HCT116 (cell line): ENCODE measurements at regions not wholly inside any gene's neighbourhood (a gene's known extent, or its start where the extent isn't known, plus 50 kb on each side); places are given as distances from the start of the nearest gene placed in this dataset.

ENCODE experiments used
- ATAC-seq: fragments of 200-7000 bp; cut with Tn5 transposase; 2 replicates; pipeline ENCODE4 v1.9.1; 2020; ENCODE audit warnings: mild to moderate bottlenecking, moderate library complexity
- BruUV-seq: library from RNA; stranded (reverse); fragments of 400-500 nt; replicated peaks from 2 replicates; lab custom pipeline; 2021; lab: Mats Ljungman, UMichigan
- CTCF ChIA-PET: fragments of 300-600 bp; sonication (Branson Sonifier 250); formaldehyde crosslinking; loops from one replicate; lab custom pipeline; 2021; ENCODE audit warnings: antibody characterized with exemption; lab: Charles Lee
- POLR2A ChIA-PET: fragments of 300-600, 350-600 bp; sonication (Branson Sonifier 250); formaldehyde crosslinking; loops from one replicate; lab custom pipeline; 2021; ENCODE audit warnings: antibody characterized with exemption; lab: Charles Lee
- RAD21 ChIA-PET, 2 experiments: fragments of 300-600 bp; sonication (Branson Sonifier 250); formaldehyde crosslinking; loops; one replicate each; lab custom pipeline; 2023; ENCODE audit warnings: low total read pairs in 2 of 2; ENCODE audit not compliant: uncharacterized antibody in 2 of 2, unreplicated experiment in 2 of 2, low non-redundant PET in 1 of 2; lab: Charles Lee
- DNase-seq: peaks from one replicate; pipeline ENCODE4 v3.0.0-alpha.2; 2010; ENCODE audit warnings: low read depth, low spot score
- H2AFZ ChIP-seq: fragments of 200-600 bp; shearing (Covaris generic), sonication (generic); 2 replicates; pipeline ENCODE4 v1.6.1; 2017; ENCODE audit warnings: low read depth, mixed run types, mixed read lengths, antibody characterized with exemption, low read length; ENCODE audit not compliant: poor library complexity, severe bottlenecking
- H3K27ac ChIP-seq: 2 replicates; pipeline ENCODE4 v1.5.1; 2012; ENCODE audit warnings: low read depth, low read length
- H3K27me3 ChIP-seq: fragments of 200-600 bp; sonication (generic); 2 replicates; pipeline ENCODE4 v1.6.1; 2016; ENCODE audit warnings: mixed run types, low read length, mixed read lengths; ENCODE audit not compliant: insufficient read depth
- H3K36me3 ChIP-seq, 2 experiments: fragments of 200-500 bp in 1 of 2; fragments of 200-600 bp in 1 of 2; sonication (Bioruptor generic) in 1 of 2; sonication (generic) in 1 of 2; 2 replicates each; pipeline versions ENCODE4 v1.5.1 to v1.6.1; 2014 to 2016; ENCODE audit warnings: low read length in 2 of 2, inconsistent platforms in 1 of 2, mixed read lengths in 1 of 2, mixed run types in 1 of 2; ENCODE audit not compliant: insufficient read depth in 2 of 2, control insufficient read depth in 1 of 2
- H3K4me1 ChIP-seq, 2 experiments: fragments of 200-600 bp in 1 of 2; sonication (generic) in 1 of 2; 2 replicates each; pipeline versions ENCODE4 v1.5.1 to v1.6.1; 2012 to 2017; ENCODE audit warnings: low read length in 2 of 2, inconsistent platforms in 1 of 2, mild to moderate bottlenecking in 1 of 2, mixed read lengths in 1 of 2, mixed run types in 1 of 2, moderate library complexity in 1 of 2; ENCODE audit not compliant: insufficient read depth in 2 of 2, control insufficient read depth in 1 of 2
- H3K4me2 ChIP-seq: fragments of 200-600 bp; sonication (generic); 2 replicates; pipeline ENCODE4 v1.6.1; 2017; ENCODE audit warnings: mixed run types, low read length, mixed read lengths
- H3K4me3 ChIP-seq, 2 experiments: fragments of 200-600 bp in 1 of 2; sonication (generic) in 1 of 2; replicated peaks in 1 of 2; 2 replicates each; pipeline ENCODE4 v1.5.1; 2011 to 2016; ENCODE audit warnings: low read length in 2 of 2, control low read depth in 1 of 2, low read depth in 1 of 2, mild to moderate bottlenecking in 1 of 2, mixed read lengths in 1 of 2, mixed run types in 1 of 2
- H3K79me2 ChIP-seq: fragments of 200-600 bp; sonication (generic); 2 replicates; pipeline ENCODE4 v1.6.1; 2017; ENCODE audit warnings: mild to moderate bottlenecking, mixed run types, low read length, moderate library complexity, mixed read lengths; ENCODE audit not compliant: insufficient read depth
- H3K9ac ChIP-seq: fragments of 200-600 bp; sonication (generic); 2 replicates; pipeline ENCODE4 v1.6.1; 2016; ENCODE audit warnings: low read length, mixed read lengths
- H3K9me2 ChIP-seq: fragments of 200-600 bp; sonication (generic), shearing (Covaris generic); 2 replicates; pipeline ENCODE4 v1.6.1; 2017; ENCODE audit warnings: mixed run types, mild to moderate bottlenecking, moderate library complexity; ENCODE audit not compliant: insufficient read depth
- H3K9me3 ChIP-seq, 2 experiments: fragments of 200-500 bp in 1 of 2; fragments of 200-600 bp in 1 of 2; sonication (Bioruptor generic) in 1 of 2; sonication (generic) in 1 of 2; 2 replicates each; pipeline ENCODE4 v1.6.1; 2014 to 2017; ENCODE audit warnings: low read length in 2 of 2, mixed read lengths in 2 of 2, inconsistent platforms in 1 of 2, low read depth in 1 of 2, mild to moderate bottlenecking in 1 of 2, mixed run types in 1 of 2, moderate library complexity in 1 of 2; ENCODE audit not compliant: control insufficient read depth in 1 of 2, insufficient read depth in 1 of 2
- H4K20me1 ChIP-seq: fragments of 200-600 bp; sonication (generic), shearing (Covaris generic); 2 replicates; pipeline ENCODE4 v1.6.1; 2017; ENCODE audit warnings: mixed run types, mild to moderate bottlenecking, moderate library complexity; ENCODE audit not compliant: insufficient read depth
- EZH2phosphoT487 ChIP-seq: fragments of 200-600 bp; IDR thresholded peaks from 2 replicates; pipeline ENCODE4 v1.6.1; 2018; ENCODE audit warnings: antibody characterized with exemption, borderline replicate concordance
- JUND ChIP-seq: IDR thresholded peaks from 2 replicates; pipeline ENCODE4 v1.6.1; 2012
- SIN3A ChIP-seq: IDR thresholded peaks from 2 replicates; pipeline ENCODE4 v1.6.1; 2012; ENCODE audit warnings: low read depth
- intact Hi-C: fragments of 100-400 bp; cut with micrococcal nuclease; formaldehyde crosslinking; loops from 2 replicates; pipeline ENCODE4 v1.10.0; 2022
- TF ChIP-seq, protein P1 (sequence below), 3 experiments: fragments of 200-600 bp in 1 of 3; sonication (generic) in 1 of 3; IDR thresholded peaks in 2 of 3; conservative IDR thresholded peaks in 1 of 3; 2 replicates each; pipeline ENCODE4 v1.5.1; 2012 to 2017; ENCODE audit warnings: low read depth in 2 of 3, low read length in 2 of 3, antibody characterized with exemption in 1 of 3, borderline replicate concordance in 1 of 3, control low read depth in 1 of 3, mild to moderate bottlenecking in 1 of 3, mixed read lengths in 1 of 3, mixed run types in 1 of 3, moderate library complexity in 1 of 3; ENCODE audit not compliant: insufficient read depth in 1 of 3
- TF ChIP-seq, protein P2 (sequence below): IDR thresholded peaks from 2 replicates; pipeline ENCODE4 v1.6.1; 2012; ENCODE audit warnings: low read depth

DNA sequence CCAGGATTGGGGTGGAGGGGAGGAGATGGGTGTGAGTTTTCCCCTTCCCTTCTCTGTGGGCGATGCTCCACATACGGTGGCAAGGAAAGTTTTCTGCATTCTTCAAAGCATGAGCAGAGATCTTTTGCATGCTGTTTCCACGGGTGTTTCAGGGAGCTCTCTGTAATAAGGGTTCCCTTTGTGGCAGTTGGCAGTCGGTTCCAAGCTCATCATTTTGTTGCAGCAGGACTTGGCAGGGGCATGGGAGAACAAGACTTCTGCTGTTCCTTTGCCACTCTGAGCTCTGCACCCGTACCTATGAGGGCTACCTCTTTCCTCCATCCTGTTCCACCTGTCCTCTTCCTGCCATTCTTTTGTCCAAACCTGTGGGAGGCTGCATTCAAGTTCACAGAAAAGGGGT, 71.3 kb upstream of the SPRED2 start:
- RAD21 ChIA-PET = no interaction called here
- no peak overlapping the region for H3K27ac ChIP-seq
- no peak for DNase-seq

More for the DNA sequence above, 71.3 kb upstream of the SPRED2 start:
- H3K9me2 ChIP-seq = no peaks in the 10 kb centered on the region
- ATAC-seq = no peak
- no peak overlapping the region for H2AFZ ChIP-seq
- no peak overlapping the region for H3K4me2 ChIP-seq
- H3K36me3 ChIP-seq = no peaks in the 10 kb centered on the region
- H3K79me2 ChIP-seq = no peaks in the 10 kb centered on the region
- intact Hi-C loops = no loop called here
- H3K9ac ChIP-seq = no peak overlapping the region
- H3K27me3 ChIP-seq = no peaks in the 10 kb centered on the region
- POLR2A ChIA-PET = no interaction called here
- no peak overlapping the region for H3K4me3 ChIP-seq
- H3K9me3 ChIP-seq = no peaks in the 10 kb centered on the region
- BruUV-seq = no TSS peak
- H3K4me1 ChIP-seq = no peaks in the 10 kb centered on the region
- CTCF ChIA-PET = no interaction called here
- no peak for TF ChIP-seq JUND
- TF ChIP-seq, protein P1, sequence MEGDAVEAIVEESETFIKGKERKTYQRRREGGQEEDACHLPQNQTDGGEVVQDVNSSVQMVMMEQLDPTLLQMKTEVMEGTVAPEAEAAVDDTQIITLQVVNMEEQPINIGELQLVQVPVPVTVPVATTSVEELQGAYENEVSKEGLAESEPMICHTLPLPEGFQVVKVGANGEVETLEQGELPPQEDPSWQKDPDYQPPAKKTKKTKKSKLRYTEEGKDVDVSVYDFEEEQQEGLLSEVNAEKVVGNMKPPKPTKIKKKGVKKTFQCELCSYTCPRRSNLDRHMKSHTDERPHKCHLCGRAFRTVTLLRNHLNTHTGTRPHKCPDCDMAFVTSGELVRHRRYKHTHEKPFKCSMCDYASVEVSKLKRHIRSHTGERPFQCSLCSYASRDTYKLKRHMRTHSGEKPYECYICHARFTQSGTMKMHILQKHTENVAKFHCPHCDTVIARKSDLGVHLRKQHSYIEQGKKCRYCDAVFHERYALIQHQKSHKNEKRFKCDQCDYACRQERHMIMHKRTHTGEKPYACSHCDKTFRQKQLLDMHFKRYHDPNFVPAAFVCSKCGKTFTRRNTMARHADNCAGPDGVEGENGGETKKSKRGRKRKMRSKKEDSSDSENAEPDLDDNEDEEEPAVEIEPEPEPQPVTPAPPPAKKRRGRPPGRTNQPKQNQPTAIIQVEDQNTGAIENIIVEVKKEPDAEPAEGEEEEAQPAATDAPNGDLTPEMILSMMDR (IDR thresholded peaks at IDR 0.05 in 2 of 3, conservative IDR thresholded peaks at IDR 0.05 in 1 of 3; ENCODE audit: borderline replicate concordance in 1 of 3, insufficient read depth in 1 of 3, low read depth in 2 of 3, low read length in 2 of 3) = no peak
- TF ChIP-seq, protein P2, sequence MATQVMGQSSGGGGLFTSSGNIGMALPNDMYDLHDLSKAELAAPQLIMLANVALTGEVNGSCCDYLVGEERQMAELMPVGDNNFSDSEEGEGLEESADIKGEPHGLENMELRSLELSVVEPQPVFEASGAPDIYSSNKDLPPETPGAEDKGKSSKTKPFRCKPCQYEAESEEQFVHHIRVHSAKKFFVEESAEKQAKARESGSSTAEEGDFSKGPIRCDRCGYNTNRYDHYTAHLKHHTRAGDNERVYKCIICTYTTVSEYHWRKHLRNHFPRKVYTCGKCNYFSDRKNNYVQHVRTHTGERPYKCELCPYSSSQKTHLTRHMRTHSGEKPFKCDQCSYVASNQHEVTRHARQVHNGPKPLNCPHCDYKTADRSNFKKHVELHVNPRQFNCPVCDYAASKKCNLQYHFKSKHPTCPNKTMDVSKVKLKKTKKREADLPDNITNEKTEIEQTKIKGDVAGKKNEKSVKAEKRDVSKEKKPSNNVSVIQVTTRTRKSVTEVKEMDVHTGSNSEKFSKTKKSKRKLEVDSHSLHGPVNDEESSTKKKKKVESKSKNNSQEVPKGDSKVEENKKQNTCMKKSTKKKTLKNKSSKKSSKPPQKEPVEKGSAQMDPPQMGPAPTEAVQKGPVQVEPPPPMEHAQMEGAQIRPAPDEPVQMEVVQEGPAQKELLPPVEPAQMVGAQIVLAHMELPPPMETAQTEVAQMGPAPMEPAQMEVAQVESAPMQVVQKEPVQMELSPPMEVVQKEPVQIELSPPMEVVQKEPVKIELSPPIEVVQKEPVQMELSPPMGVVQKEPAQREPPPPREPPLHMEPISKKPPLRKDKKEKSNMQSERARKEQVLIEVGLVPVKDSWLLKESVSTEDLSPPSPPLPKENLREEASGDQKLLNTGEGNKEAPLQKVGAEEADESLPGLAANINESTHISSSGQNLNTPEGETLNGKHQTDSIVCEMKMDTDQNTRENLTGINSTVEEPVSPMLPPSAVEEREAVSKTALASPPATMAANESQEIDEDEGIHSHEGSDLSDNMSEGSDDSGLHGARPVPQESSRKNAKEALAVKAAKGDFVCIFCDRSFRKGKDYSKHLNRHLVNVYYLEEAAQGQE = no peak
- no peak for TF ChIP-seq EZH2phosphoT487
- no peak for TF ChIP-seq SIN3A
- TF ChIP-seq, all 23 proteins: peak for 0
- H4K20me1 ChIP-seq = no peaks in the 10 kb centered on the region
